H1 (cell line): ENCODE measurements at regions not wholly inside any gene's neighbourhood (a gene's known extent, or its start where the extent isn't known, plus 50 kb on each side); places are given as distances from the start of the nearest gene placed in this dataset.

ENCODE experiments used
- CTCF ChIA-PET: fragments of 300-600 bp; sonication (Branson Sonifier 250); formaldehyde crosslinking; loops from one replicate; lab custom pipeline; 2021; ENCODE audit not compliant: partially characterized antibody; lab: Charles Lee
- POLR2A ChIA-PET: fragments of 300-600 bp; sonication (Branson Sonifier 250); formaldehyde crosslinking; loops from one replicate; lab custom pipeline; 2021; ENCODE audit warnings: inconsistent platforms; ENCODE audit not compliant: partially characterized antibody; lab: Charles Lee
- DNase-seq, 2 experiments: peaks; one replicate each; pipeline versions ENCODE4 v3.0.0 to v3.0.0-alpha.2; 2010 to 2022; ENCODE audit warnings: low spot score in 2 of 2, low read depth in 1 of 2, mixed read lengths in 1 of 2
- FAIRE-seq: peaks from 2 replicates; lab custom pipeline; 2011; peaks lifted over from hg19 to GRCh38; lab: Jason Lieb, UNC
- H2AFZ ChIP-seq: 2 replicates; pipeline ENCODE4 v1.8.1; 2012; ENCODE audit warnings: low read length, inconsistent platforms
- H2AK5ac ChIP-seq: 2 replicates; pipeline ENCODE4 v1.6.1; 2013; ENCODE audit warnings: low read depth, low read length
- H2BK120ac ChIP-seq: replicated peaks from 2 replicates; pipeline ENCODE3; 2013; ENCODE audit warnings: low read depth, low read length, inconsistent platforms
- H2BK12ac ChIP-seq: 2 replicates; pipeline ENCODE4 v1.6.1; 2013; ENCODE audit warnings: low read depth, low read length
- H2BK15ac ChIP-seq: 2 replicates; pipeline ENCODE4 v1.6.1; 2013; ENCODE audit warnings: low read length
- H2BK20ac ChIP-seq: 2 replicates; pipeline ENCODE4 v1.6.1; 2013; ENCODE audit warnings: low read length
- H2BK5ac ChIP-seq: 2 replicates; pipeline ENCODE4 v1.6.1; 2013; ENCODE audit warnings: low read depth, low read length
- H3K14ac ChIP-seq: 2 replicates; pipeline ENCODE4 v1.6.1; 2013; ENCODE audit warnings: inconsistent platforms; ENCODE audit not compliant: insufficient read length
- H3K18ac ChIP-seq: 2 replicates; pipeline ENCODE4 v1.6.1; 2013; ENCODE audit warnings: low read length; ENCODE audit errors: extremely low read depth
- H3K23ac ChIP-seq: 2 replicates; pipeline ENCODE4 v1.6.1; 2013; ENCODE audit warnings: inconsistent platforms; ENCODE audit not compliant: insufficient read length
- H3K23me2 ChIP-seq: 2 replicates; pipeline ENCODE4 v1.6.1; 2013; ENCODE audit warnings: low read depth, low read length
- H3K27ac ChIP-seq: 2 replicates; pipeline ENCODE4 v1.6.1; 2011; ENCODE audit warnings: low read depth, low read length, inconsistent platforms
- H3K27me3 ChIP-seq, 4 experiments: replicated peaks in 1 of 4; 1 replicate in 1 of 4; 2 replicates in 3 of 4; pipeline versions ENCODE4 v1.6.1 to v1.8.1; 2011 to 2013; ENCODE audit warnings: low read length in 3 of 4, mild to moderate bottlenecking in 3 of 4, inconsistent platforms in 2 of 4, mixed read lengths in 2 of 4, moderate library complexity in 1 of 4; ENCODE audit not compliant: control insufficient read depth in 3 of 4, insufficient read depth in 3 of 4; ENCODE audit errors: extremely low read depth in 1 of 4
- H3K36me3 ChIP-seq, 4 experiments: 2 replicates each; pipeline versions ENCODE4 v1.6.1 to v1.8.1; 2011 to 2013; ENCODE audit warnings: mild to moderate bottlenecking in 4 of 4, low read length in 3 of 4, moderate library complexity in 2 of 4, control low read depth in 1 of 4, inconsistent platforms in 1 of 4; ENCODE audit not compliant: insufficient read depth in 4 of 4, control insufficient read depth in 2 of 4
- H3K4ac ChIP-seq: replicated peaks from 2 replicates; pipeline ENCODE3; 2013; ENCODE audit warnings: low read length, low read depth, mixed read lengths, inconsistent platforms; ENCODE audit not compliant: insufficient read length
- H3K4me1 ChIP-seq, 4 experiments: replicated peaks in 1 of 4; 1 replicate in 1 of 4; 2 replicates in 3 of 4; pipeline versions ENCODE4 v1.6.1 to v1.8.1; 2011 to 2013; ENCODE audit warnings: low read length in 3 of 4, inconsistent platforms in 2 of 4, mixed read lengths in 1 of 4; ENCODE audit not compliant: insufficient read depth in 4 of 4, control insufficient read depth in 3 of 4
- H3K4me2 ChIP-seq, 2 experiments: 2 replicates each; pipeline versions ENCODE4 v1.6.1 to v1.8.1; 2011 to 2013; ENCODE audit warnings: low read depth in 2 of 2, low read length in 2 of 2, control low read depth in 1 of 2, inconsistent platforms in 1 of 2, mild to moderate bottlenecking in 1 of 2; ENCODE audit not compliant: insufficient read depth in 1 of 2
- H3K4me3 ChIP-seq, 4 experiments: fragments of 200-600, 300-600 bp in 1 of 4; sonication (generic), shearing (Covaris generic), sonication (Bioruptor Twin) in 1 of 4; 2 replicates each; pipeline versions ENCODE4 v1.5.1 to v1.8.1; 2011 to 2016; ENCODE audit warnings: low read length in 4 of 4, low read depth in 3 of 4, control low read depth in 2 of 4, inconsistent platforms in 2 of 4, mild to moderate bottlenecking in 2 of 4, mixed read lengths in 1 of 4, moderate library complexity in 1 of 4; ENCODE audit not compliant: insufficient read depth in 2 of 4; ENCODE audit errors: extremely low read depth in 1 of 4
- H3K56ac ChIP-seq: replicated peaks from 2 replicates; pipeline ENCODE3; 2013; ENCODE audit warnings: low read depth, mild to moderate bottlenecking, mixed read lengths, low read length, inconsistent platforms; ENCODE audit not compliant: insufficient read length
- H3K79me1 ChIP-seq: 2 replicates; pipeline ENCODE4 v1.6.1; 2013; ENCODE audit warnings: low read depth, low read length, control low read depth
- H3K79me2 ChIP-seq, 2 experiments: 2 replicates each; pipeline versions ENCODE4 v1.6.1 to v1.8.1; 2012 to 2013; ENCODE audit warnings: low read length in 2 of 2, mild to moderate bottlenecking in 2 of 2, inconsistent platforms in 1 of 2; ENCODE audit not compliant: insufficient read depth in 2 of 2, control insufficient read depth in 1 of 2
- H3K9ac ChIP-seq, 4 experiments: replicated peaks in 1 of 4; 1 replicate in 1 of 4; 2 replicates in 3 of 4; pipeline versions ENCODE4 v1.6.1 to v1.8.1; 2011 to 2013; ENCODE audit warnings: low read depth in 3 of 4, low read length in 3 of 4, control low read depth in 2 of 4, mild to moderate bottlenecking in 2 of 4, moderate library complexity in 2 of 4, inconsistent platforms in 1 of 4; ENCODE audit errors: extremely low read depth in 1 of 4
- H3K9me3 ChIP-seq, 2 experiments: 2 replicates each; pipeline versions ENCODE4 v1.6.1 to v1.8.1; 2012 to 2013; ENCODE audit warnings: mild to moderate bottlenecking in 2 of 2, moderate library complexity in 2 of 2, control low read depth in 1 of 2, inconsistent platforms in 1 of 2, low read depth in 1 of 2, low read length in 1 of 2, mixed read lengths in 1 of 2; ENCODE audit not compliant: insufficient read depth in 2 of 2
- H4K20me1 ChIP-seq, 2 experiments: replicated peaks in 1 of 2; 2 replicates each; pipeline versions ENCODE3 to v1.8.1; 2011 to 2013; ENCODE audit warnings: inconsistent platforms in 2 of 2, low read length in 2 of 2, mild to moderate bottlenecking in 1 of 2; ENCODE audit not compliant: insufficient read depth in 2 of 2, control insufficient read depth in 1 of 2
- H4K5ac ChIP-seq: 2 replicates; pipeline ENCODE4 v1.6.1; 2013; ENCODE audit warnings: low read length, low read depth, mixed read lengths, inconsistent platforms; ENCODE audit not compliant: insufficient read length
- H4K8ac ChIP-seq: 2 replicates; pipeline ENCODE4 v1.8.0; 2013; ENCODE audit warnings: mild to moderate bottlenecking, moderate library complexity, low read length, inconsistent platforms; ENCODE audit not compliant: insufficient read depth; ENCODE audit errors: extremely low read depth
- H4K91ac ChIP-seq: replicated peaks from 2 replicates; pipeline ENCODE3; 2013; ENCODE audit warnings: low read length, mixed read lengths, inconsistent platforms; ENCODE audit not compliant: insufficient read length
- BRCA1 ChIP-seq: IDR thresholded peaks from 2 replicates; pipeline ENCODE4 v1.6.1; 2012; ENCODE audit warnings: low read depth, low read length, improper control_type of control experiment
- CEBPB ChIP-seq: IDR thresholded peaks from 2 replicates; pipeline ENCODE4 v1.6.1; 2012; ENCODE audit warnings: low read depth, low read length
- CHD1 ChIP-seq: IDR thresholded peaks from 2 replicates; pipeline ENCODE4 v1.6.1; 2012; ENCODE audit warnings: low read depth, low read length, improper control_type of control experiment
- CREB1 ChIP-seq: IDR thresholded peaks from 2 replicates; pipeline ENCODE4 v1.6.1; 2012; ENCODE audit warnings: inconsistent platforms
- EP300 ChIP-seq, 2 experiments: IDR thresholded peaks; 1 replicate in 1 of 2; 2 replicates in 1 of 2; pipeline ENCODE4 v1.6.1; 2011 to 2012; ENCODE audit warnings: low read depth in 2 of 2, low read length in 2 of 2, mild to moderate bottlenecking in 2 of 2, borderline replicate concordance in 1 of 2, inconsistent platforms in 1 of 2, moderate library complexity in 1 of 2
- EZH2 ChIP-seq: fragments of 200-600 bp; sonication (generic); IDR thresholded peaks from 2 replicates; pipeline ENCODE4 v1.7.1; 2012; ENCODE audit warnings: low read depth, mild to moderate bottlenecking, moderate library complexity, low read length, inconsistent platforms; ENCODE audit not compliant: severe bottlenecking
- HDAC2 ChIP-seq, 2 experiments: fragments of 300-600 bp in 1 of 2; sonication (generic) in 1 of 2; IDR thresholded peaks; 2 replicates each; pipeline ENCODE4 v1.6.1; 2011 to 2012; ENCODE audit warnings: low read depth in 2 of 2, low read length in 2 of 2, mild to moderate bottlenecking in 2 of 2, moderate library complexity in 2 of 2, borderline replicate concordance in 1 of 2, inconsistent platforms in 1 of 2
- KDM1A ChIP-seq: fragments of 200-600, 300-600 bp; sonication (generic); IDR thresholded peaks from 2 replicates; pipeline ENCODE4 v1.7.1; 2016; ENCODE audit warnings: mild to moderate bottlenecking, low read length, borderline replicate concordance
- KDM4A ChIP-seq: IDR thresholded peaks from one replicate; pipeline ENCODE4 v1.7.1; 2012; ENCODE audit warnings: low read depth, mild to moderate bottlenecking, moderate library complexity, low read length, inconsistent platforms; ENCODE audit not compliant: severe bottlenecking
- RBBP5 ChIP-seq: IDR thresholded peaks from 2 replicates; pipeline ENCODE4 v1.7.1; 2012; ENCODE audit warnings: low read depth, mild to moderate bottlenecking, inconsistent platforms, low read length, moderate library complexity, borderline replicate concordance
- RXRA ChIP-seq: IDR thresholded peaks from 2 replicates; pipeline ENCODE4 v1.6.1; 2011; ENCODE audit warnings: low read depth, mild to moderate bottlenecking, low read length, moderate library complexity; ENCODE audit not compliant: insufficient read depth
- TAF7 ChIP-seq: optimal IDR thresholded peaks from 2 replicates; pipeline ENCODE3; 2011; ENCODE audit warnings: low read depth, mild to moderate bottlenecking, inconsistent platforms, low read length, moderate library complexity, borderline replicate concordance
- WGBS, 2 experiments: shearing (Covaris generic) in 1 of 2; methylation state at CpG; one replicate each; pipeline versions ENCODE4 v1.1.6 to v1.1.7; 2013 to 2015; ENCODE audit warnings: low lambda C conversion rate in 2 of 2, mixed read lengths in 2 of 2, inconsistent platforms in 1 of 2, low coverage in 1 of 2, missing lambda C conversion rate in 1 of 2; ENCODE audit not compliant: insufficient replicate concordance in 2 of 2, insufficient coverage in 1 of 2, insufficient read length in 1 of 2; ENCODE audit errors: extremely low coverage in 1 of 2, missing lambda C conversion rate in 1 of 2; 5-methylcytosine and 5-hydroxymethylcytosine counted together
- TF ChIP-seq, protein P1 (sequence below): IDR thresholded peaks from 2 replicates; pipeline ENCODE4 v1.6.1; 2012; ENCODE audit warnings: low read length, inconsistent platforms

DNA sequence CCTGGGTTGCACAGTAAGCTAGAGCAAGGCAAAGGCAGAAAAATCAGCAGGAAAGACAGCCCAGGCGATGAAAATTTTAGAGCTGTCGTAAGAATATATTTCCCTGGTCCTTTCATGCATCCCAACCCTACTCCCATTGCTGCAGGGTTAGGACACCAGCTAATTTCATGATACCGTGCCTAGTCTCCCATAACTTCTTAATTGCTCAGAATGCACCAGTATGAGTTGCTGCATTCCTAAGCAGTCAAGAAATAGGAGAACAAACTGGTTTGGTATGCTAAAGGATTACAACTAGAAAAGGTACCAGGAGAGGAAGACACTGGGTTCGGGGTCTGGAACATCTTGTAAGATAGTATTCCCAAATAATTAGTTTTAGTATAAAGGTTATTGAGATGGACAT lies 269.4 kb upstream of the NRXN1 start:
- Histone ChIP-seq H2BK120ac (no peak overlapping the region), H2BK20ac (no peak overlapping the region), H3K4me1 (no peaks in the 10 kb centered on the region), H3K23ac (no peak overlapping the region), H2BK5ac (no peak overlapping the region), H4K91ac (no peak overlapping the region), H2BK12ac (no peak overlapping the region), H3K56ac (no peak overlapping the region), H3K9ac (no peak overlapping the region), H3K27ac (no peak overlapping the region), H2BK15ac (no peak overlapping the region), H3K4ac (no peak overlapping the region), H3K79me1 (no peaks in the 10 kb centered on the region), H3K23me2 (no peaks in the 10 kb centered on the region; the same call in 1 of the 2 replicates), H3K4me2 (no peak overlapping the region), H3K18ac (no peak overlapping the region), H3K27me3 (no peaks in the 10 kb centered on the region), H3K79me2 (no peaks in the 10 kb centered on the region), H3K9me3 (no peaks in the 10 kb centered on the region), H4K8ac (no peak overlapping the region), H4K5ac (no peak overlapping the region), H3K14ac (no peak overlapping the region), H3K4me3 (no peak overlapping the region), H3K36me3 (no peaks in the 10 kb centered on the region), H2AK5ac (no peak overlapping the region), H4K20me1 (no peaks in the 10 kb centered on the region), H2AFZ (no peak overlapping the region; the same call in 1 of the 2 replicates)
- WGBS, 2 experiments = 88% methylated on average over 4 of the region's 4 CpGs; no CpG with 5 or more reads in 1 of the 2 experiments
- FAIRE-seq = no peak
- CTCF ChIA-PET = interaction anchor here (0.8 kb wide), 1 partner anchor 31 kb away, joined by 3 read pairs; no protein-coding TSS in a partner anchor
- no peak for DNase-seq
- POLR2A ChIA-PET = no interaction called here
- TF ChIP-seq CHD1 (no peak), CEBPB (no peak), BRCA1 (no peak), CREB1 (no peak), RBBP5 (no peak), TAF7 (no peak), EZH2 (no peak), RXRA (no peak), KDM1A (no peak), EP300 (IDR thresholded peaks at IDR 0.05; ENCODE audit: borderline replicate concordance in 1 of 2, low read depth in 2 of 2, low read length in 2 of 2) (no peak), KDM4A (no peak), HDAC2 (IDR thresholded peaks at IDR 0.05; ENCODE audit: borderline replicate concordance in 1 of 2, low read depth in 2 of 2, low read length in 2 of 2) (no peak)
- TF ChIP-seq, protein P1, sequence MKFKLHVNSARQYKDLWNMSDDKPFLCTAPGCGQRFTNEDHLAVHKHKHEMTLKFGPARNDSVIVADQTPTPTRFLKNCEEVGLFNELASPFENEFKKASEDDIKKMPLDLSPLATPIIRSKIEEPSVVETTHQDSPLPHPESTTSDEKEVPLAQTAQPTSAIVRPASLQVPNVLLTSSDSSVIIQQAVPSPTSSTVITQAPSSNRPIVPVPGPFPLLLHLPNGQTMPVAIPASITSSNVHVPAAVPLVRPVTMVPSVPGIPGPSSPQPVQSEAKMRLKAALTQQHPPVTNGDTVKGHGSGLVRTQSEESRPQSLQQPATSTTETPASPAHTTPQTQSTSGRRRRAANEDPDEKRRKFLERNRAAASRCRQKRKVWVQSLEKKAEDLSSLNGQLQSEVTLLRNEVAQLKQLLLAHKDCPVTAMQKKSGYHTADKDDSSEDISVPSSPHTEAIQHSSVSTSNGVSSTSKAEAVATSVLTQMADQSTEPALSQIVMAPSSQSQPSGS = no peak
